ENCODE measurements at regions not wholly inside any gene's neighbourhood (a gene's known extent, or its start where the extent isn't known, plus 50 kb on each side); places are given as distances from the start of the nearest gene placed in this dataset.

- H3K56ac ChIP-seq (ENCODE audit: insufficient read length, low read depth, low read length): no peak overlapping the region
- no peak overlapping the region for H3K18ac ChIP-seq (ENCODE audit: insufficient read length, low read depth, low read length)
- no peaks in the 10 kb centered on the region for H3K79me2 ChIP-seq (ENCODE audit: insufficient read depth, low read length)
- no peak overlapping the region for H3K4ac ChIP-seq (ENCODE audit: low read depth, low read length)
- no peak overlapping the region for H3K9ac ChIP-seq (ENCODE audit: extremely low read depth, insufficient read length, low read length)
- Mint-ChIP-seq H3K4me1 (peaks cover 7 to 14% of the 10 kb centered on the region in 2 experiments; a peak in 2 of 4 replicates), H3K27ac (no peak overlapping the region), H3K4me3 (no peak overlapping the region), H3K27me3 (ENCODE audit: low read depth) (peaks cover 2% of the 10 kb centered on the region; the same call in 1 of the 2 replicates), H3K36me3 (ENCODE audit: insufficient read depth in 1 of 3, low read depth in 3 of 3) (no peaks in the 10 kb centered on the region), H3K9me3 (no peaks in the 10 kb centered on the region)
- no peak for TF ChIP-seq CTCF (conservative IDR thresholded peaks at IDR 0.05)
- no peak overlapping the region for H2AK5ac ChIP-seq (ENCODE audit: insufficient read length, low read length)
- H3K4me2 ChIP-seq (ENCODE audit: insufficient read depth, insufficient read length, low read length): no peak overlapping the region
- no peak overlapping the region for H2BK5ac ChIP-seq (ENCODE audit: insufficient read length, low read length)
- no peak overlapping the region for H2AFZ ChIP-seq (ENCODE audit: low read length)
- no peak overlapping the region for H2BK15ac ChIP-seq (ENCODE audit: low read depth, low read length)
- no peak overlapping the region for H4K8ac ChIP-seq (replicated peaks; ENCODE audit: insufficient read length, low read depth, low read length)
- H3K23me2 ChIP-seq (ENCODE audit: insufficient read length, low read depth, low read length, poor library complexity, severe bottlenecking): no peaks in the 10 kb centered on the region
- H2BK20ac ChIP-seq (ENCODE audit: low read depth, low read length, poor library complexity, severe bottlenecking): no peak overlapping the region
- no peaks in the 10 kb centered on the region for H3K79me1 ChIP-seq (ENCODE audit: insufficient read depth, low read depth, low read length, poor library complexity, severe bottlenecking)
- no peak overlapping the region for H2BK120ac ChIP-seq (ENCODE audit: low read depth, low read length, poor library complexity, severe bottlenecking)
- no peak overlapping the region for H3K23ac ChIP-seq (ENCODE audit: insufficient read length, low read depth, low read length)
- no peaks in the 10 kb centered on the region for H3K27me3 ChIP-seq (ENCODE audit: insufficient read depth, low read length)
- no peak overlapping the region for H2BK12ac ChIP-seq (ENCODE audit: insufficient read length, low read depth, low read length)
- no peaks in the 10 kb centered on the region; the same call in 1 of the 2 replicates for H3K4me1 ChIP-seq (ENCODE audit: insufficient read depth, low read length)
- H3T11ph ChIP-seq (ENCODE audit: low read length): no peak overlapping the region
- no peak overlapping the region for H4K91ac ChIP-seq (ENCODE audit: insufficient read length, low read depth, low read length)
- no peak overlapping the region for H3K14ac ChIP-seq (ENCODE audit: insufficient read depth, low read length)
- no CpG with 5 or more reads among the region's 2 CpGs for WGBS (ENCODE audit: extremely low coverage, insufficient read length, low lambda C conversion rate)
- H4K20me1 ChIP-seq (ENCODE audit: control insufficient read depth, insufficient read depth, insufficient read length): no peaks in the 10 kb centered on the region
- H3K9me3 ChIP-seq (ENCODE audit: control insufficient read depth, low read depth, low read length): no peaks in the 10 kb centered on the region
- no peak overlapping the region for H4K5ac ChIP-seq (ENCODE audit: insufficient read length, low read depth, low read length)
- no peak overlapping the region for H3K27ac ChIP-seq (ENCODE audit: insufficient read length, low read depth, low read length)
- no peak for DNase-seq
These were observed 273.0 kb upstream of the CRY1 start for GRCh38 chr12:107366322-107366721.

Measured in H9 (cell line).